ENCODE measurements at regions not wholly inside any gene's neighbourhood (a gene's known extent, or its start where the extent isn't known, plus 50 kb on each side); places are given as distances from the start of the nearest gene placed in this dataset.

GRCh38 chr6:26149240-26149639, 62.0 kb downstream of the HFE start:
- no peak for DNase-seq

DNA sequence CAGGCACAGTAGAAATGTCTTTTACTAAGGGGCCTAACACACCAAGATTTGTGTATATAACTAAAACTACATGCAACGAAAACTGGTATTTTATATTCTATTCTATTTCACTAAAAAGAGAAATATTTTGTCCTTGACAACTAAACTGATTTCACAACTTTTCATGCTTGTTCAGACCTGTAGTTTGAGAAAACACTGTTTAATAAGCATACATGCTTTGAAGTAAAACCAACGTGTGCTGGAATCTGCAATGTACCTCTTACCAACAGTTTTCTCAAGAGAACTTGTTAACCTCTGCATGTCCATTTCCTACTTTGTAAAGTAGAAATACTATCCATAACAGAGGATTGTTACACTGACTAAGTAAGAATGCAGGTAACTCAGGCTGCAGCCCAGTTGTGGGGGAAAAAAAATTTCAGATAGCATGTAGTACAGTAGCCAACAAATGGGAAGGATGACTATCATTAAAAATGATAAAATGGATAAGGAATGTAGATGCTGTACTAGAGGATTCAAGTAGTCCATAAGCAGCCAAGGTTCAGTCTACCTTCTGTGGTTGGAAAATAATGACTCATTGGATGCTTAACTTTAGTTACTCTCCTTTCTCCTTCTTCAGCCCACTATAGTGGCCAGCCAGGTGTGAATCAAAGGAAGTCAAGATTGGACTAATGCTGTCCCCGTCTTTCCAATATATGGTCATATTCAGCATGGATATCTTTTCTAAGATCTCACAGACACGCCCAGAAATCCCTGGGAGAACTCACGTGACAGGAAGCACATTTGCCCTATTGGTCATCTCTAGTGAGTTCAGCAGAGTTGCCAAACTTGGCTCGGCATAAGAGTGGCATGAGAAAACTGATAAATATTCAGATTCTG, 65.2 kb downstream of the HFE start:
- no peak for DNase-seq

- peak; percentile 31 for DNase-seq
Observed at GRCh38 chr6:26155061-26155930, 68.1 kb downstream of the HFE start.

GRCh38 chr6:26156105-26156849, 69.0 kb downstream of the HFE start:
- DNase-seq: peak; percentile 91

DNA sequence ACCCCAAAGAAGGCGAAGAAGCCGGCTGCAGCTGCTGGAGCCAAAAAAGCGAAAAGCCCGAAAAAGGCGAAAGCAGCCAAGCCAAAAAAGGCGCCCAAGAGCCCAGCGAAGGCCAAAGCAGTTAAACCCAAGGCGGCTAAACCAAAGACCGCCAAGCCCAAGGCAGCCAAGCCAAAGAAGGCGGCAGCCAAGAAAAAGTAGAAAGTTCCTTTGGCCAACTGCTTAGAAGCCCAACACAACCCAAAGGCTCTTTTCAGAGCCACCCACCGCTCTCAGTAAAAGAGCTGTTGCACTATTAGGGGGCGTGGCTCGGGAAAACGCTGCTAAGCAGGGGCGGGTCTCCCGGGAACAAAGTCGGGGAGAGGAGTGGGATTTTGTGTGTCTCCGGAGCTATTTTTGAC, 69.6 kb downstream of the HFE start:
- peak; percentile 66 for DNase-seq

GRCh38 chr6:26157251-26158075, 70.2 kb downstream of the HFE start:
- peak; percentile 96 for DNase-seq

GRCh38 chr6:26158076-26158580, 70.9 kb downstream of the HFE start:
- no peak for DNase-seq

DNA sequence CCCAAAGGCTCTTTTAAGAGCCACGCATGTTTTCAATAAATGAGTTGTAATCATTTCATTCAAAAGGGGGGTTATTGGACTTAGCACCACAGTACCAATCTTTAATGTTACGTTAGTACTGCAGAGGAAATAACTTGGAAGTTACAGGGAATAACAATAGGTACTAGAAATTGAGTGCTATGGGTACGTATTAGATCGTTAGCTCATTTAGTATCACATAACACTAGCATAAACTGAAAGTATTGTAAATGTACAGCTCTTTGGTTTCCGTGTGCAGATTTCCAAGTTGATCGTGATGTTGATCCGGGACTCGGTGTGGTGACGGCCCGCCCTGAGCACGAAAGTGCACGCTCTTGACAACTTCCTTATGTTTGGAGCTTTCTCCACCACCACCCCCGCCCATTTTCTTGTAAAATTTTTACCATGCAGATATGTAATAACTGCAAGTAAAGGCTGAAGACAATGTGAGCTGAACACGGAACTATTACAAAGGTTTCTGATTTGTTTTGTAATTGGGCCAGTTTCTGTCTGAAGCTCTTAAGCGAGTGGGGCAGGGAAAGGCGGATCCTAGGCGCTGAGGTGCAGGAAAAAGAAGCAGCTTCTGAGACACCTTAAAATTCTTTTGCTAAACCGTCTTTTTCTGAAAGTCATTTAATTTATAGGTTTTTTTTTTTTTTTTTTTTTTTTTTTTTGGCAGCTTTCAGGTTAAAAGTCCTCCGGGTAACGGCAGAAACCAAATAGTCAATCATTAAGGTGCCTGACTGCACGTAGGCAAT, 71.5 kb downstream of the HFE start:
- DNase-seq: peak; percentile 68

DNA sequence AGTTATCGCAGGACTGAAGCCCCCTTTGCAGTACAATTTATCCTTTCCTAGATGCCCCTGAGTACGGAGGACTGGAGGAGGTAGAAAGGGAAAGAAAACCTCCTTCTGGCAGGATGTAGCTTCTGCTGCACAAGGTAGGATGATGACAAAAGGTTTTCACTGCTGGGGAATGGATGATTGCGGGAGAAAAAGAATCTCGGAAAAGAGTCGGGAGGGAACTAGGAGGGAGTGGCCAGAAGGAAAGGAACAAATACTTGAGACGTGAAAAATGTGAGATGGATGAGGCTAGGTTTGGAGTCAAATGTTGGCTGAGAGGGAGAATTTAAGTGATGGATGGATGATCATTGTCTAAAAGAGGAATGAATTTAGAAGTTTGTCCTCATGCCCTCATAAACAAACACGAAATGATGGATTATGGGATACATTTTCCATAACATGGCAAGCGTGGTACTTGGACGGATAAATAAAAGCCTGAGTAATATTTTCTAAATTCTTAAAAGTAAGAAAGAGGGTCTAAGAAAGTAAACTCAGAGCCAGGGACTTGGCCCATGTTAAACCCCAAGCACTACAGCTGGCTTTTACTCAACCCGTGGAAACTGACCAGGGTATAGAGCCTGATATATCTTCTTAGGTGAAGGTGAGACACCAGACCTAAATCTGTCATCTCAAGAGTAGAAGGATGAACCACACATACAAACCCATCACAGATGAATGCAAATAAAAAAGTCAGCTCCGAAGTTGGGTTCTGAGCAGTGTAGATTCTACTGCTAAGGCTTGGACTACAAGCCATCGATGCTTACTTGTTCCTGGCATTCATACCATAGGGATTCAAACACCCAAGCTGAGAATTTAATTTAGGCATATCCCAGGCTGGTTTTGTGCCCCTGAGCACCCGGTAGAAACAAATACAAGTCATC, 72.4 kb downstream of the HFE start:
- DNase-seq: peak; percentile 33

DNA sequence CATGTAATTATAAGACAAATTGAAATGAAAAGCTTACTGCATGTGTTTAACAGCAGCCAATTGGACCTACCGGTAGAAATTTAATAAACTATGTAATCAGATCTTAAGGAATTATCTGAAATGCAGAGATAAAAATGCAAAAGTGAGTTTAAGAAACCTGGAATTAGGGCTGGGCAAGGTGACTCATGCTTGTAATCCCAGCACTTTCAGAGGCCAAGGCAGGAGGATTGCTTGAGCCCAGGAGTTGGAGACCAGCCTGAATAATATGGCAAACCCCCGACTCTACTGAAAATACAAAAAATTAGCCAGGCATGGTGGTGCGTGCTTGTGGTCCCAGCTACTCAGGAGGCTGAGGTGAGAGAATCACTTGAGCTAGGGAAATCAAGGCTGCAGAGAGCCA, 74.1 kb downstream of the HFE start:
- no peak for DNase-seq

DNA sequence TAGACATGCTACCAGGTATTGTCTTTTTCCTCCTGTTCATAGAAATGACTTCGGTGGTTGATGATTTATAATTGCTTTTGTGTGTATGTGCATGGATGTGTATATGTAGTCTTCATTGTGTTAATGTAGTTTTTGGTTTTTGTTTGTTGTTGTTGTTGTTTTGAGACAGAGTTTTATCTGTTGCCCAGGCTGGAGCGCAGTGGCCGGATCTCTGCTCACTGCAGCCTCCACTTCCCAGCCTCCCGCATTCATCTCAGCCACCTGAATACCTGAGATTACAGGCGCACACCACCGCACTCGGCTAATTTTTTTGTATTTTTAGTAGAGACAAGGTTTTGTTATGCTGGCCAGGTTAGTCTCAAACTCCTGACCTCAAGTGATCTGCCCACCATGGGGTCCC, 75.2 kb downstream of the HFE start:
- no peak for DNase-seq

DNA sequence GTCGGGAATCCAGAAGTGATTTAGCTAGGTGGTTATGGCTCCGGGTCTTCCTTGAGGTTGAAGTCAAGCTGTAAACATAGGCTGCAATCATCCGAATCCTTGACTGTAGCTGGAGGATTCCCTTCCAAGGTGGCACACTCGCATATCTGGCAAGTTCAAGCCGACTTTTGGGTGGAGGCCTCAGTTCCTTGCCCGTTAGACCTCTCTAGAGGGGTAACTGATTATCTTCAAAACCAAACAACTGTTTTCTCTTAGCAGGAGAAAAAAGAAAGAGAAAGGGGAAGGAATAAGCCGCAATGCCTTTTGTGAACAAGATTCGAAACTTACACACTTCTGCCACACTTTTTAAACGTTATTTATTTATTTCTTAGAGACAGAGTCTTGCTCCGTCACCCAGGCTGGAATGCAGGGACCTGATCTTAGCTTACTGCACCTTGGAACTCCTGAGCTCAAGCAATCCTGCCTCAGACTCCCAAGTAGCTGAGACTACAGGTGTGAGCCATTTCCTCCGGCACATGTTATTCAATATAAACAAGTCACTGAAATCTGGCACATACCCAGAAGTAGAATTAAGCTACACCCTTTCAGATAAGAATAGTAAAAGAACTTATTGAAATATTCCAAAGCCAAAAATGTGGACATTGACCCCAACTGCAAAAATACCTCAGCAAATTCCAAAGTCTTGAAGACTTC, 76.3 kb downstream of the HFE start:
- no peak for DNase-seq

GRCh38 chr6:26164120-26164505, 76.9 kb downstream of the HFE start:
- no peak for DNase-seq

- DNase-seq: no peak
Observed at GRCh38 chr6:26165261-26165790, 78.1 kb downstream of the HFE start.

- no peak for DNase-seq
Observed at GRCh38 chr6:26170181-26170580, 83.0 kb downstream of the HFE start.

DNA sequence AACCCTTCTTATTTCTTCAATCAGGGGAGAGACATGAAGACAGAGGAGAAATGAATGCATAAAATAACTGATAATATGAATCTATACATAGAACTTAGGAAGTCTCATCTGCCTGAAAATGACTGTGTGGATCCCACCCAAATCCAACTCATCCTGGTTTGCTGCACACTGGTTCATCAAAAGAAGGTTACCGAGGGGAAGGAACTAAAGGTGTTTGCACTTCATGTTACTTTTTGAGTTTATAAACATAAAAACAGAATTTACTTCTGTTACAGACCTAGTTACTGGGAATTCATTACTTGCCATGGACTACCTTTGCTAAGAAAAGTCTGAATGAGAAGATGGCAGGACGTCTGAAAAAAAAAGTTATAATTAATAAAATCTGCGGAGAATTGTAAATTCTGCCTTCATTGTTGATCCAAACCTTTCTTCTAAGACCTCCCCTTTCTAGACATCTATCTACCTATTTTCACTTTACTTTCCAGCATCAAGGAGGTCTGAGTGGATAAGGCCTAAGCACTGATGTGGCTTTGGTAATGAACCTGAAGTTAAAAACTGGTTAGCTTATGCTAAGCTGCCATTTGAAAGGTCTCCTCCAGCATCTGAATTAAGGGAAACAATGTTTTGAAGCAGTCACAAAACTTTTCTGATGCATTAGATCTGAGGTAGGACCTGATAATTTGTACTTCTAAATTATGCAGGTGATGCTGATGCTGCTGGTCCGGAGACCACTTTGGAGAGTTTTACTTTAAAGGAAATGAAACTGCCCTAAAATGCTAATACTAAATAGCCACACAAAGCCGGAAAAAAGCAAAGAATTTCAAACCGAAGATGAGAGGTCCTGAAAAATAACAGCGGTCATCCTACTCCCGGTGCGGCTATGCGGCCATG, 84.0 kb downstream of the HFE start:
- DNase-seq: peak; percentile 17

GRCh38 chr6:26172608-26172968, 85.4 kb downstream of the HFE start:
- peak; percentile 58 for DNase-seq

DNA sequence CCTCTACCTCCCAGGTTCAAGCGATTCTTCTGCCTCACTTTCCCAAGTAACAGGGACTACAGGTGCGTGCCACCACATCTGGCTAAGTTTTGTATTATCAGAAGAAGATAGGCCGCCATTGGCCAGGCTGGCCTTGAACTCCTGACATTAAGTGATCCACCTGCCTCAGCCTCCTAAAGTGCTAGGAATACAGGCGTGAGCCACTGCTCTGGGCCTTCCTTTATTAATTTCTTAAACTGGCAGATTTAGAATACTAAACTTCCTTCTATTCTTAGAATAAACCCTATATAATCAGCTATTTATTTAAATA, 86.6 kb downstream of the HFE start:
- DNase-seq: no peak

All from dermis blood vessel endothelial cell (primary cell).